ENCODE measurements at regions not wholly inside any gene's neighbourhood (a gene's known extent, or its start where the extent isn't known, plus 50 kb on each side); places are given as distances from the start of the nearest gene placed in this dataset.

DNA sequence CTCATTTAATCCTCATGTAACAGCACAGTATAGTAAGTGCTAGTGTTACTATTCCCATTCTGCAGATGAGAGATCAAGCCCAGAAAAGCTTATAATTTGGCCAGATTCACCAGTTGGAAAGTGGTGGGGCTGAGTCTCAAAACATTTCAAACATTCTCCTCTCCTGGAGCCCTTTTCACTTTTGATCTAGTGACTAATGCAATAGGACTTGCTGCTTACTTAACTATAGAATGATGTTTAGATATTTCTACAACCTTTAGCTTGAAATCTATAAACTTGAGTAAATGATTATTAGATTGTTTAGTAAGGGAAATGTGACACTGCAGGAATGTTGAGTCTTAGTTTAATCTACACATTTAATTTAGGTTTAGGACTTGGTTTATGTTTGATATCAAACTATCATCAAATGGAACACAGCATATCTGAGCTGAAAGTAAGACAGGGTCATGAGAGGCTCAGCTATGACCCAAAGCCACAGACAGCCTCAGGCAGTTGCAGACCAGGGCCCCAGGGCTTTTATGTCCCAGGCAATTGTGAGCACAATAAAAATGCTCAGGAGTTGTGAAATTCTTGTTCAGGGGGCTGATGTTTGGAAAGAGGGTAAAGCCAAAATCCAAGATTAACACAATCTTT is 199.5 kb upstream of the HS3ST1 start:
- TF ChIP-seq, protein P1, sequence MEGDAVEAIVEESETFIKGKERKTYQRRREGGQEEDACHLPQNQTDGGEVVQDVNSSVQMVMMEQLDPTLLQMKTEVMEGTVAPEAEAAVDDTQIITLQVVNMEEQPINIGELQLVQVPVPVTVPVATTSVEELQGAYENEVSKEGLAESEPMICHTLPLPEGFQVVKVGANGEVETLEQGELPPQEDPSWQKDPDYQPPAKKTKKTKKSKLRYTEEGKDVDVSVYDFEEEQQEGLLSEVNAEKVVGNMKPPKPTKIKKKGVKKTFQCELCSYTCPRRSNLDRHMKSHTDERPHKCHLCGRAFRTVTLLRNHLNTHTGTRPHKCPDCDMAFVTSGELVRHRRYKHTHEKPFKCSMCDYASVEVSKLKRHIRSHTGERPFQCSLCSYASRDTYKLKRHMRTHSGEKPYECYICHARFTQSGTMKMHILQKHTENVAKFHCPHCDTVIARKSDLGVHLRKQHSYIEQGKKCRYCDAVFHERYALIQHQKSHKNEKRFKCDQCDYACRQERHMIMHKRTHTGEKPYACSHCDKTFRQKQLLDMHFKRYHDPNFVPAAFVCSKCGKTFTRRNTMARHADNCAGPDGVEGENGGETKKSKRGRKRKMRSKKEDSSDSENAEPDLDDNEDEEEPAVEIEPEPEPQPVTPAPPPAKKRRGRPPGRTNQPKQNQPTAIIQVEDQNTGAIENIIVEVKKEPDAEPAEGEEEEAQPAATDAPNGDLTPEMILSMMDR (optimal IDR thresholded peaks at IDR 0.05 in 1 of 3, IDR thresholded peaks at IDR 0.05 in 1 of 3, conservative IDR thresholded peaks at IDR 0.05 in 1 of 3; ENCODE audit: extremely low read depth in 1 of 3, insufficient read depth in 2 of 3, low read length in 3 of 3) = no peak
- no peak for TF ChIP-seq EZH2 (IDR thresholded peaks at IDR 0.05; ENCODE audit: low read length)

Measured in keratinocyte (primary cell).